Stomach smooth muscle (tissue), 2 donors: ENCODE measurements at regions not wholly inside any gene's neighbourhood (a gene's known extent, or its start where the extent isn't known, plus 50 kb on each side); places are given as distances from the start of the nearest gene placed in this dataset.

Source experiments
- H3K27ac ChIP-seq: one replicate; pipeline ENCODE4 v1.7.0; 2013; ENCODE audit warnings: mild to moderate bottlenecking, low read length, inconsistent platforms
- H3K27me3 ChIP-seq, 2 donors: one replicate each; pipeline ENCODE4 v1.7.0; 2013; ENCODE audit warnings: low read length in 2 of 2; ENCODE audit not compliant: insufficient read depth in 2 of 2, control insufficient read depth in 1 of 2
- H3K36me3 ChIP-seq, 2 donors: one replicate each; pipeline ENCODE4 v1.7.0; 2013; ENCODE audit warnings: low read length in 2 of 2; ENCODE audit not compliant: control insufficient read depth in 2 of 2, insufficient read depth in 2 of 2
- H3K4me1 ChIP-seq: one replicate; pipeline ENCODE4 v1.7.0; 2013; ENCODE audit warnings: low read length; ENCODE audit not compliant: control insufficient read depth, insufficient read depth
- H3K4me3 ChIP-seq, 2 donors: one replicate each; pipeline ENCODE4 v1.7.0; 2013; ENCODE audit warnings: low read length in 2 of 2
- H3K9ac ChIP-seq, 2 donors: one replicate each; pipeline ENCODE4 v1.7.0; 2013; ENCODE audit warnings: low read length in 2 of 2, mild to moderate bottlenecking in 1 of 2
- H3K9me3 ChIP-seq, 2 donors: one replicate each; pipeline ENCODE4 v1.7.0; 2013; ENCODE audit warnings: low read length in 2 of 2; ENCODE audit not compliant: control insufficient read depth in 2 of 2
- donor health status: healthy.
- donor health status: Pancreatic carcinoma.

DNA sequence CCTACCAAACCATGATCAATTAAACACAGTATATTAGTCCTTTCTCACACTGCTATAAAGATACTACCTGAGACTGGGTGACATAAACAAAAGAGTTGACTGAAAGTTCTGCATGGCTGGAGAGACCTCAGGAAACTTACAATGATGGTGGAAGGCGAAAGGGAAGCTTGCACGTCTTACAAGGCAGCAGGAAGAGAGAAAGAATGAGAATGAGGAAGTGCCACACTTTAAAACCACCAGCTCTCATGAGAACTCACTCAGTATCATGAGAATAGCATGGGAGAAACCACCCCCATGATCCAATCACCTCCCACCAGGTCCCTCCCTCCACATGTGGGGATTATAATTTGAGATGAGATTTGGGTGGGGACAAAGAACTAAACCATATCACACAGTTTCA lies 324.9 kb upstream of the ZNF507 start:
- H3K9me3 ChIP-seq, result peaks cover 0 to 5% of the 10 kb centered on the region in 2 donors
- H3K4me3 ChIP-seq, result no peak overlapping the region
- no peaks in the 10 kb centered on the region for H3K36me3 ChIP-seq
- H3K27ac ChIP-seq, result no peak overlapping the region
- H3K27me3 ChIP-seq, result no peaks in the 10 kb centered on the region
- peaks cover 2% of the 10 kb centered on the region for H3K4me1 ChIP-seq
- no peak overlapping the region for H3K9ac ChIP-seq

DNA sequence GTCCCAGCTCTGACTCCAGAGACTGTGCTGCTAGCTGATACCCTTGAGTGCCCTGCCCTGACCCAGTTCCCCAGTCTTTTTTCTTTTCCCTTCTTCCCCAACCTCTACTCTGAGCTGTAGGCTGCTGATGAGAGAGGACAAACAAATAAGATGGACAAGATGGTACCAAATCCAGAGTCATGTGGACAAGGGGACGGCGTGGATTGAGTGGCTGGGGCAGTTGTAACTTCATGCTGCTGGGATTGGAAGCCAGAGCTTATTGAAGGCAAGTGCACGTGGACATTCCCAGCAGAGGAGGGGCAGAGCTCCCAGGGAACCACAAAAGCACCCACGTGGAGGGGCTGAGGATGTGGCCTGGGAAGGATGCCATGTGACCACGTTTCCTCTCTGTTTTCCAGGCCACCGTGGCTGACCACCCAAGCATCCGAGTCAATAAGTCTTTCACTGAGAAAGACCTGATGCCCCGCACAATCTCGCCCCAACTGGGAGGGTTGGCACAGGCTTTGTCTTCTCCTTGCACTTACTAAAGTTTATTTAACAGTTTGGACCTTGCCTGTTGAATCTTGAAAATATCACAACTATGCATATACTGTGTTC lies 323.3 kb upstream of the ZNF507 start:
- Histone ChIP-seq H3K4me1 (peaks cover 2% of the 10 kb centered on the region), H3K27me3 (no peaks in the 10 kb centered on the region), H3K9me3 (no peaks in the 10 kb centered on the region), H3K36me3 (no peaks in the 10 kb centered on the region), H3K9ac (no peak overlapping the region), H3K27ac (no peak overlapping the region), H3K4me3 (no peak overlapping the region)

DNA sequence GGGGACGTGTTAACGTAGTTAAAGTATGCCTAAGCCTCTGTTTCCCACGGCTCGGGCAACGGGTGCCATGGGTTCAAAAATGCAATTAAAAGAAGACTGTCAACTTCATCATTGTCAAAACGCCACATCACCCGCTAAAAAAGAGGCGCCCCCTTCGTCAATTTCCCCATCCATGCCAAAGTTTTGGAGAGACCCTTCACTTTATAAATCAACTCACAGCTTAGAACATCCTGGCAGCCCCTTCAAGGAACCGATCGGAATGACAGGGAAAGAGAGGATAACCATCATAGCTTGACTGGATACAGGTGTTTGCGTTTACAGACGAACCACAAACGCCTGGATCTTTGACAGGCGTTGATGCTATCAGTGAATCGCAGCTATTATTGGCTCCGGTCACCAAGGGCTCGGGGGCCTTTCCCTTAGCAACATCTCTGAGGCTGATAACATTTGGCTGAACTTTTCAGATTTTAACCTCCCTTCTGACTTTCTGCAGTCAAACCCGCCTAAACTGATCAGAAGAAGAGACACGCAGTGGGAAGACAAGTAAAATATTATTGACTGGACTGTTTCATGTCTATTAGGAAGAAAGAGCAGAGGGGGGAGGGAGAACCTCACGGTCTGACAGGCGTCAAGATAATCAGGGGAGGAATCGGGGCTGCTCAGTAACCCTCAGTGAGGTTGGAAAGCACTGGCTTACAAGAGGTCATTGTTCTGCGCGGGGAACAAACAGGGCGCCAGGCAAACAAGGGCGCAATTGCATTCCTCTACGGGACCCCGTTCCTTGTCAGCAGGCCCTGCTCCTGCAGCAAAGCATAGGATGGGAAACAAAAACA lies 322.5 kb upstream of the ZNF507 start:
- Histone ChIP-seq H3K27me3 (no peaks in the 10 kb centered on the region), H3K4me3 (no peak overlapping the region), H3K9me3 (no peaks in the 10 kb centered on the region), H3K36me3 (no peaks in the 10 kb centered on the region), H3K9ac (no peak overlapping the region), H3K4me1 (peaks cover 2% of the 10 kb centered on the region), H3K27ac (no peak overlapping the region)

DNA sequence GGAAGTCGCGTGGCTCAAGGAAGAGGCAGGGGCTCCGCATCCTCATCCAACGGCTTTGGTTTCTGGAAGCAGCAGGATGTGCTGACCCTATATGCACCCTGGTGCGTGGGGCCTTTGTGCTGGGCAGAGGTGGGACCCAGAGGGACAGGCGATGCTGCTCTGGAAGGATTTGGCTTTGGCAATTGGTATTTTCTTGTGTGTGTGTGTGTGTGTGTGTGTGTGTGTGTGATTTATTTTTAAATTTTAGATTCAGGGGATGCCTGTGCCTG lies 321.9 kb upstream of the ZNF507 start:
- Histone ChIP-seq H3K27me3 (no peaks in the 10 kb centered on the region), H3K4me1 (peaks cover 2% of the 10 kb centered on the region), H3K9me3 (no peaks in the 10 kb centered on the region), H3K4me3 (no peak overlapping the region), H3K9ac (no peak overlapping the region), H3K27ac (no peak overlapping the region), H3K36me3 (no peaks in the 10 kb centered on the region)

DNA sequence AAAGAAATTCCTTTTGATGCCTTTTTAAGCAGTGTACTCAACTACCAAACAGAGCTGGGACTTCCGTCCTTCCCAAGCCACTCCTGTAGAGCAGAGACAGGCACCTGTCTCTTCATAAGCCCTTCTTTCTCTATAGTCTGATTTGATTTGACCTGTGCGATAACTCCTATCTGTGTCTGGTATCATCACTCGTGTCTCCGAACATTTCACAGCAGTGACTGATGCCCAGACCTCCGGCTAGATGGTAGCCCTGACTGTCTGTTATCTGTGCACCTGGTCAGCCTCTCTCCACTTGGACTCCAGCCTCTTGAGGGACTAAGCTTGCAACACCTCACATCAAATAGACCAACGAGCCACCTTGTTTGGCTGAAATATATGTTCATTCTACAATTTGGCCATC lies 316.2 kb upstream of the ZNF507 start:
- no peaks in the 10 kb centered on the region for H3K36me3 ChIP-seq
- no peak overlapping the region for H3K27ac ChIP-seq
- H3K4me3 ChIP-seq, result no peak overlapping the region
- H3K9ac ChIP-seq, result no peak overlapping the region
- H3K27me3 ChIP-seq, result no peaks in the 10 kb centered on the region
- no peaks in the 10 kb centered on the region for H3K9me3 ChIP-seq
- no peaks in the 10 kb centered on the region for H3K4me1 ChIP-seq

DNA sequence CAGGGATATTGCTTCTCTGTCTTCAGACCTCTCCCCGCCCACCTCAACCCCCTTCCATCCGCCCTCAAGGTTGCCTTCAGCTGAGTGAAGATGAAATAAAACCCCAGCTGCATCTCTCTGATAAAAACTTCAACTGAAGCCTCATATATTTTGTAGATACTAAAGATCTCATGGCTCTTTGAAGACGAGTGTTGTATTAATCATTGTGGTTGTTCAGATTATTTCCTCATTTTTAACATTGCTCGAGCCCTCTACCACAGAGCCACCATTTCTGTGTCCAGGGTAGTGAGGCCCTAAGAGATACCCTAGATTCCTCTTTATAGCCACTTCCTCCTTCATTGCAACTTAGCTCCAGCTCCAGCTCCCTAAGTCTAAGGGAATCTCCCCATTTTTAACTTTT lies 312.8 kb upstream of the ZNF507 start:
- Histone ChIP-seq H3K9me3 (no peaks in the 10 kb centered on the region), H3K4me3 (no peak overlapping the region)

DNA sequence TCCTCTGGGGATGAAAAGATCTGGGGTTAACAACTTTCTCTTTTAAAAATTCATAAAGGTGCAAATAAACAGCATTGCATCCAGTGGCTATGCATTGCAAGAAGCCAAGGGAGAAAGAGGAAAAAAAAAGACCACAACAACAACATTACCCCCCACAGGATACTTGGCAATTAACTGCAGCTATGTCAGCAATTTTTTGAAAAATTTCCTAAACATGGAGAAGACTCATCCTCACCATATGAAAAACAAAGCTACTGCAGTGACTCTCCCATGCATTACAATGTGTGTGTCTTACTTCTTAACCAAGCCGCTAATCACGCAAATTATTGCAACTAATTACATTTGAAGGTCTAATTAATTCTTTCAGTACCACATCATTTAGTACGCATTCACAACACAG lies 309.8 kb upstream of the ZNF507 start:
- no peak overlapping the region for H3K9ac ChIP-seq
- H3K4me3 ChIP-seq, result no peak overlapping the region
- peaks cover 3% of the 10 kb centered on the region for H3K4me1 ChIP-seq
- no peaks in the 10 kb centered on the region for H3K9me3 ChIP-seq
- H3K36me3 ChIP-seq, result no peaks in the 10 kb centered on the region
- no peak overlapping the region for H3K27ac ChIP-seq
- H3K27me3 ChIP-seq, result peaks cover 0 to 2% of the 10 kb centered on the region in 2 donors

More for the DNA sequence above, 312.8 kb upstream of the ZNF507 start:
- H3K27me3 ChIP-seq, result no peaks in the 10 kb centered on the region
- no peaks in the 10 kb centered on the region for H3K4me1 ChIP-seq
- no peaks in the 10 kb centered on the region for H3K36me3 ChIP-seq
- H3K27ac ChIP-seq, result no peak overlapping the region
- H3K9ac ChIP-seq, result no peak overlapping the region

DNA sequence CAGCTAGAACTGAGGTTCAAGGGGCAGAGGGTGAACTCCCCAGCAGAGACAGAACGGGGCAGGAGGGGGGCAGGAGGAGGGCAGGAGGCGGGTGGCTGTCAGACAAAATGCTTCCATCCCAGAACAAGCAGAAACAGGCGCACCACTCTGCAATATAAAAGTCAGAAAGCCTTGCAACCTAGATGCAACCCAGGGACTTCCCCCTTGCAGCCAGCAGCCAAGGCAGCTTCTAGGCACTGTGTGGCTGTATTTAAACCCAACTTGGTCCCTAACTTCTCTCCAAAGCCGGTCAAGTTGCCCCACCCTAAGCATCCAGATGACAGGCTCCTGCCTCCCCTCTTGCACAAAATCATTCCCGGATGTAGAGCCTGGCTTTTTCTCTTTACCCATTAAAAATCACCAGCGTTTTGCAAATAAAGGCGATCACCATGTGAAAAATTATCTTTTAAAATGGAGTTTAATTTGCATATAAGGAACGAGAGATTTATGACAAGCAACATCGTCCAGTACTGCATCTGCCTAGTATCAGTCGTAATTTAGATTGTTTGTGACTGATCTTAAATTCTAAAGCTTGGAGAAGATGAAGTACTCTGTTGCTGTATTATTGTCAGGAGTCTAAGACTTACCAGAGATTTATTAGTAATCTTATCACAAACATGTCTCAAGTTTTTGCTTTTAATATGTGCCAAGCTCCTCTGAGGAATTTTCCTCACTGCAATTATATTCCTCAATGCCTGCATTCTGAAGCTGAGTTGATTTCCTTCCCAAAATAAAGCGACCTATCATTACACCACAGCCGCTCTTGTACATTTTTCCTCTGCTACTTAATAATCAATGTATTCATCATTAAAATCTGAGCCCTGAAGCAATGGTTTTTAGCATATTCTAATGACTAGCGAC lies 307.1 kb upstream of the ZNF507 start:
- Histone ChIP-seq H3K27ac (no peak overlapping the region), H3K9ac (no peak overlapping the region), H3K27me3 (peaks cover 2 to 3% of the 10 kb centered on the region in 2 donors), H3K4me3 (no peak overlapping the region), H3K36me3 (no peaks in the 10 kb centered on the region), H3K4me1 (peaks cover 3% of the 10 kb centered on the region), H3K9me3 (no peaks in the 10 kb centered on the region)

DNA sequence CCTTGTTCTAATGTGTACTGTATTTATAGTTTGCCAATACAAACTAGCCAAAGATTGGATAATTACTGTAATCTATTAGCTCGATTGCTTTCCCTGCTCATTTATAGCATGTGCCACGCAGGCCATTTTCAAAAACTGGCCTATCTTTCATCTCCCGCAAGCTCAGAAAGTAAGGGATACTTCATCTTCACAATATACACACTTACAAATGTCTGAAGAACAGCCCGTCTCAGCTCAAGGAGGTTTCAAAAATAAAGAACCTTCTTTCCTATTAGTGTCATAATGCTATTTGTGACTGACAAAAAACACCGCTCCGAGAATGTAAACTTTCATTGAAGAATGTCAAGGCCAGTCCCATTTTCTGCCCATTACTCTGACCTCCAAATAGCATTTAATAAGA lies 306.4 kb upstream of the ZNF507 start:
- Histone ChIP-seq H3K9ac (no peak overlapping the region), H3K27me3 (peaks cover 6% of the 10 kb centered on the region in 2 donors), H3K27ac (no peak overlapping the region), H3K4me1 (peaks cover 3% of the 10 kb centered on the region), H3K36me3 (no peaks in the 10 kb centered on the region), H3K9me3 (no peaks in the 10 kb centered on the region), H3K4me3 (no peak overlapping the region)

DNA sequence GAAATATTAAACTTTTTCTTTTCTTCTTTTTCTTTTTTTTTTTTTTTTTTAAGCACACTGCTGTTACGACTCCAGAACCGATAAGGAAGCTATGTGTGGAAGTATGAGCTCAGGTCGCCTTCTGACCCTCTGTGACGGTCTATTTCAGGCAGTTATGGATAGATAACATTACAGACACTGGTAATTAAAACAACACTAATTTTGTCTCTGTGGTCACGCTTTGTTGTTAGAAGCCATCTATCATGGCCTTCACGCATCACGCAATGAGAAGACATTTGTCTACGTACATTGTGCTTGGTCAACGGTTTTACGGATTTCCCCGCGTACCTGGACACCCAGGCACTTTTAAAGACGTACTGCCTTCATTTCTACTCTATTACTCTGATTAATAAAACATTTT lies 306.0 kb upstream of the ZNF507 start:
- H3K36me3 ChIP-seq, result no peaks in the 10 kb centered on the region
- peaks cover 3% of the 10 kb centered on the region for H3K4me1 ChIP-seq
- no peaks in the 10 kb centered on the region for H3K9me3 ChIP-seq
- no peak overlapping the region for H3K27ac ChIP-seq
- H3K27me3 ChIP-seq, result peaks cover 6 to 10% of the 10 kb centered on the region in 2 donors
- H3K4me3 ChIP-seq, result no peak overlapping the region
- no peak overlapping the region for H3K9ac ChIP-seq
